Sigmoid colon (tissue), 6 donors: ENCODE measurements at regions not wholly inside any gene's neighbourhood (a gene's known extent, or its start where the extent isn't known, plus 50 kb on each side); places are given as distances from the start of the nearest gene placed in this dataset.

Source experiments
- DNase-seq: peaks from one replicate; pipeline ENCODE4 v3.0.0-alpha.2; 2019
- H3K27ac ChIP-seq, 4 donors: fragments of 200-600 bp; sonication (generic); one replicate each; pipeline ENCODE4 v1.5.1; 2016 to 2019; ENCODE audit warnings: mild to moderate bottlenecking in 1 of 4
- H3K27me3 ChIP-seq, 3 donors: fragments of 200-600 bp; sonication (generic); one replicate each; pipeline ENCODE4 v1.5.1; 2019; ENCODE audit warnings: mild to moderate bottlenecking in 1 of 3
- H3K36me3 ChIP-seq, 4 donors: fragments of 200-600 bp; sonication (generic); one replicate each; pipeline ENCODE4 v1.5.1; 2016 to 2019
- H3K4me1 ChIP-seq, 4 donors: fragments of 200-600 bp; sonication (generic); one replicate each; pipeline ENCODE4 v1.5.1; 2017 to 2019
- H3K4me3 ChIP-seq, 4 donors: fragments of 200-600 bp; sonication (generic); one replicate each; pipeline ENCODE4 v1.5.1; 2017 to 2019; ENCODE audit warnings: mild to moderate bottlenecking in 2 of 4, moderate library complexity in 1 of 4
- H3K9me3 ChIP-seq, 4 donors: fragments of 200-600 bp in 3 of 4; sonication (generic) in 3 of 4; one replicate each; pipeline versions ENCODE4 v1.5.1 to v1.6.1; 2013 to 2019
- EP300 ChIP-seq, 4 donors: sonication (generic); formaldehyde crosslinking; IDR thresholded peaks; one replicate each; pipeline ENCODE4 v1.6.1; 2017; ENCODE audit warnings: antibody characterized with exemption in 4 of 4
- POLR2A ChIP-seq, 2 donors: fragments of 450-650 bp; IDR thresholded peaks; one replicate each; pipeline ENCODE4 v1.6.1; 2016; ENCODE audit warnings: antibody characterized with exemption in 2 of 2, mild to moderate bottlenecking in 2 of 2, moderate library complexity in 2 of 2
- POLR2AphosphoS5 ChIP-seq, 4 donors: sonication (generic); formaldehyde crosslinking; IDR thresholded peaks; one replicate each; pipeline ENCODE4 v1.6.1; 2017; ENCODE audit warnings: antibody characterized with exemption in 4 of 4
- WGBS, 2 donors: extraction: QIAGEN DNeasy Blood & Tissue Kit; methylation state at CpG; one replicate each; pipeline ENCODE4 v1.1.7; 2013; 5-methylcytosine and 5-hydroxymethylcytosine counted together
- intact Hi-C: fragments of 100-400 bp; cut with DNase I; formaldehyde crosslinking; loops from one replicate; pipeline ENCODE4 v1.15.1; 2023
- TF ChIP-seq, protein P1 (sequence below), 4 experiments: fragments of 450-650 bp in 3 of 4; fragments of 200-600 bp in 1 of 4; IDR thresholded peaks; one replicate each; pipeline ENCODE4 v1.5.1; 2016 to 2019; ENCODE audit warnings: antibody characterized with exemption in 4 of 4, mild to moderate bottlenecking in 3 of 4, moderate library complexity in 2 of 4
- donor health status: healthy with polysubstance abuse.
- donor health status: healthy.

DNA sequence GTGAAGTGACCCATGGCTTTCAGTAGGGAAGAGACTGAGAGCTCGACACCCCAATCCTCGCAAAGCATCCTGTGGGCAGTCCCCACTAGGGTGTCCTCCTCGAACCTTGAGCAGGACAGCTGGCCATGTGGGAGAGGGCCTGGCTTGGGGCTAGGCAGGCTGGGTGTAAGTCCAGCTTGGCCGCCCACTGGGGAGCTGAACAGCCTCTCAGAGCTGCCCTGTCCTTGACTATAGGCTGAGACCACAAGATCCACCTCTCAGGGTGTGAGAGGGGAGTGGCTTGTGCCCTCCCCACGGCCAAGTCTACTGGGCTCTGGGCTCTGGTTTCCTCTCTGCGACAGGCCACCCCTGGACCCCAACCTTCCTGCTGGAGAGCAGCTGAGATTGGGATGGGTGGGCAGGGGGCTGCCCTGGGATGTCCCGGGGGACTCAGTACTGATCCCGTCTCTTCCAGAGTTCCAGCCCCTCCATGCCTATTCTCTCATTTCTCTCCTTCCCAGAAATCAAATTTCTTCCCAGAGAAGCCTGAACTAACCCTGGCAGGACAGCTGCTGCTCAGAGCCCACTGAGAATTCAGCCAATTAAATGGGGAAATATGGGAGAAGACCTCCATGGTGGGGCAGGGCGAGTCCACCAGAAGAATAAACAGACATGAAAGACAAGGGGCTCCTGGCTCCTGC lies 282.9 kb downstream of the PTPRU start:
- H3K4me1 ChIP-seq: no peaks in the 10 kb centered on the region
- peak; percentile 40 for DNase-seq
- H3K4me3 ChIP-seq: no peak overlapping the region
- 68 to 71% methylated on average over 9 of the region's 9 CpGs for WGBS, 2 donors
- TF ChIP-seq POLR2A (IDR thresholded peaks at IDR 0.05) (no peak), POLR2AphosphoS5 (IDR thresholded peaks at IDR 0.05) (no peak), EP300 (IDR thresholded peaks at IDR 0.05) (no peak)
- TF ChIP-seq, protein P1, sequence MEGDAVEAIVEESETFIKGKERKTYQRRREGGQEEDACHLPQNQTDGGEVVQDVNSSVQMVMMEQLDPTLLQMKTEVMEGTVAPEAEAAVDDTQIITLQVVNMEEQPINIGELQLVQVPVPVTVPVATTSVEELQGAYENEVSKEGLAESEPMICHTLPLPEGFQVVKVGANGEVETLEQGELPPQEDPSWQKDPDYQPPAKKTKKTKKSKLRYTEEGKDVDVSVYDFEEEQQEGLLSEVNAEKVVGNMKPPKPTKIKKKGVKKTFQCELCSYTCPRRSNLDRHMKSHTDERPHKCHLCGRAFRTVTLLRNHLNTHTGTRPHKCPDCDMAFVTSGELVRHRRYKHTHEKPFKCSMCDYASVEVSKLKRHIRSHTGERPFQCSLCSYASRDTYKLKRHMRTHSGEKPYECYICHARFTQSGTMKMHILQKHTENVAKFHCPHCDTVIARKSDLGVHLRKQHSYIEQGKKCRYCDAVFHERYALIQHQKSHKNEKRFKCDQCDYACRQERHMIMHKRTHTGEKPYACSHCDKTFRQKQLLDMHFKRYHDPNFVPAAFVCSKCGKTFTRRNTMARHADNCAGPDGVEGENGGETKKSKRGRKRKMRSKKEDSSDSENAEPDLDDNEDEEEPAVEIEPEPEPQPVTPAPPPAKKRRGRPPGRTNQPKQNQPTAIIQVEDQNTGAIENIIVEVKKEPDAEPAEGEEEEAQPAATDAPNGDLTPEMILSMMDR (IDR thresholded peaks at IDR 0.05): no peak
- H3K27ac ChIP-seq: no peak overlapping the region
- no peaks in the 10 kb centered on the region for H3K9me3 ChIP-seq
- peaks cover 0 to 47% (median 9%) of the 10 kb centered on the region in 3 donors for H3K27me3 ChIP-seq
- intact Hi-C loops: no loop called here
- H3K36me3 ChIP-seq: no peaks in the 10 kb centered on the region

DNA sequence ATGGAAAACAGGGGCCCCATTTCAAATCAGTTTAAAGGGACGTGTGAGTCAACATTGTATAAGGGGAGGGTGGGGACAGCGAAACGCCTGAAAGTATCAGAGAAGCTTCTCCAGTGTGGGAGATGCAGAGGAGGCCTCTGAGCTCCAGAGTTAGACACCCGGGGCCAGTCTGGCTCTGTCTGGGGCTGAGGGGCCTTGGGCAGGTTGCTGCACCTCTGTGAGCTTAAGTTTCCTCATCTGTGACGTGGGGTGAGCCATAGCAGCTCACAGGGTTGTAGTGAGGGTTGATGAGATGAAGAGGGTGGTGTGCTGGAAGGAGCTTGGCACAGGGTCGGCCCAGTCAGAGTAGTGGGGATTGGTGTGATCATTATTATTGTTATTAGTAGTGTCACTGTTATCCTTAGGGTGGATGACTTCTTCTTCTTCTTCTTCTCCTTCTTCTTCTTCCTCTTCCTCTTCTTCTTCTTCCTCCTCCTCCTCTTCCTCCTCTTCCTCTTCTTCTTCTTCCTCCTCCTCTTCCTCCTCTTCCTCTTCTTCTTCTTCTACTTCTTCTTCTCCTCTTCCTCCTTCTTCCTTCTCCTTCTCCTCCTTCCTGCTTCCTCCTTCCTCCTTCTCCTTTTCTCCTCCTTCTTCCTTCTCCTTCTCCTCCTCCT lies 282.0 kb downstream of the PTPRU start:
- no peak overlapping the region for H3K27ac ChIP-seq
- WGBS, 2 donors: 61 to 80% methylated on average over 6 of the region's 6 CpGs
- no peaks in the 10 kb centered on the region for H3K4me1 ChIP-seq
- intact Hi-C loops: no loop called here
- H3K27me3 ChIP-seq: peaks cover 0 to 40% (median 9%) of the 10 kb centered on the region in 3 donors
- DNase-seq: peak; percentile 21
- TF ChIP-seq POLR2AphosphoS5 (IDR thresholded peaks at IDR 0.05): no peak
- no peak for TF ChIP-seq EP300 (IDR thresholded peaks at IDR 0.05)
- TF ChIP-seq, protein P1 (IDR thresholded peaks at IDR 0.05): no peak
- no peak for TF ChIP-seq POLR2A (IDR thresholded peaks at IDR 0.05)
- no peaks in the 10 kb centered on the region for H3K36me3 ChIP-seq
- H3K4me3 ChIP-seq: no peak overlapping the region
- H3K9me3 ChIP-seq: no peaks in the 10 kb centered on the region

DNA sequence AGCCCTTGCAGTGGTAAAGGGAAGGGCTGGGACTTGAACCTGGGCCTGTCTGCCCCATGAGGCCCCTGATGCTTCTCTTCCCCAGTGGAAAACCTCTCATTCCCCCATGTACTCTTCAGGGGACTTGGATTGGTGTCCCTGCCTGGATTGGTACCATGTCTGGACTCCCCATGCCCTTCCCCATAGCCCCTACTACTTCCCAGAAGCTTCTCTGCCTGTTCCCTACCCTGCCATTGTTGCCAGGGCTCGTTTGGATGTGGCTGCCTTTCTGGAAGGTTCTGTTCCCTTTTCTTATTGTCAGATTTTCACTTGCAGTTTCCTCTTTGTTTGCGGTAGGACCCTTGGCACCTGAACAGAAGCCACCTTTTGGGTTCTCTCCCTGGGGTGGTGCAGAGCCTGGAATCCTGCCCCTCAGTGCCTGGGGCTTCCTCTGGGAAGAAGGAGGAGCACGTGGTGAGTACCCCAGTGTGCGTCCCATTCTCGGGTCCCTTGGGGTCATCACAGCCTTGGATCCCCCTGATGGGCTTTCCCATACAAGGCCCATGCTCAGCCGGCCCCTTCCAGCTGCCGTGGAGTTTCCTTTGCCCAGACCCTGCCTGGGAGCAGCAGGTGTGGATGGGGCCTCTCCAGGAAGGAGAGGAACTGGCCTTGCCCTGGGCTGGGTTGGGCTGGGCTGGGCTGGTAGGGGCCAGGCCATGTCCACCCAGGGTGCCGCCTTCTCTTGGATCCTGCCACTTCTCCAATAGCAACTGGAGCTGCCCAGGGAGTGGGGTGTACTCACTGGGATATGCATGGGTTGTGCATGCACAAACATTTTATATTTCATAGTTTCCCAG lies 281.1 kb downstream of the PTPRU start:
- Histone ChIP-seq H3K36me3 (no peaks in the 10 kb centered on the region), H3K27me3 (peaks cover 0 to 35% (median 9%) of the 10 kb centered on the region in 3 donors), H3K4me1 (no peaks in the 10 kb centered on the region), H3K4me3 (no peak overlapping the region), H3K27ac (no peak overlapping the region), H3K9me3 (no peaks in the 10 kb centered on the region)
- intact Hi-C loops: no loop called here
- WGBS, 2 donors: 64 to 75% methylated on average over 8 of the region's 8 CpGs
- DNase-seq: peak; percentile 46
- TF ChIP-seq POLR2AphosphoS5 (IDR thresholded peaks at IDR 0.05): no peak
- TF ChIP-seq, protein P1 (IDR thresholded peaks at IDR 0.05): no peak
- TF ChIP-seq POLR2A (IDR thresholded peaks at IDR 0.05): no peak
- TF ChIP-seq EP300 (IDR thresholded peaks at IDR 0.05): no peak

DNA sequence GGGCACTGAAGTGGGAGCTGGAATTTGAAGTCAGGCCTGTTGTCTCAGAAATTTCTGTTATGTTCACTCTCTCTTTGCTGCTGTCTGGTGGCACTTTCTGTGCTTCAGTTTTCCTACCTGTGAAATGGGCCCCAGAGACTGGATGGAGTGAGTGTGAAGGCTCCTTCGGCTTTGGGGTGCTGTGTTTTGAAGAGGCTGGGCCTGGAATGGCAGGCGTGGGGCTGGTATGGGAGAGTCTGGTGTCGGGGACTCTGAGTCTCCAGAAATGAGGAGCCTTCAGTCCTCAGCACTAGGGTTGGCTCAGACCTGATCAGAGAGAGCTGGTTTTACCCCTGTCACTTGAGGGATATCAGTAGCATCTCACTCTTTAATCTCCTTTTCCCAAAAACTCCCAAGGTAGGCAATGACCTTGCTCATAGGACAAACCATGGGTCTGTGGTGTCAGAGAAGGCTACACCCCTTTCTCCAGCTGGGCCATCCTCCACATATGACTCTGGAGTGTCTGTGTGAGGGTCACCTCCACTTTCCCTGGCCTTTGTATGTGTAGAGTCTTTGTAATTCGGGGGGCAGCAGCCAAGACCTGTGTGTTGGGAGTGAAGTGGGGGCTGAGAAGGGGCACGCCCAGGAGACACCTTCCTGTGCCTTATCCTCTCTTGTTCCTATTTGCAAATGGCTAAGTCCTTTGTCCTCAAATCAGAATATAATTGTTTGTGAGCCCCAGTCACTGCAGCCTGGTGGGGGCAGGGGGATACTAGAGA lies 279.9 kb downstream of the PTPRU start:
- intact Hi-C loops: no loop called here
- DNase-seq: peak; percentile 26
- WGBS, 2 donors: 78 to 86% methylated on average over 5 of the region's 5 CpGs
- Histone ChIP-seq H3K4me3 (no peak overlapping the region), H3K36me3 (no peaks in the 10 kb centered on the region), H3K9me3 (peaks cover 0 to 2% (median 0%) of the 10 kb centered on the region in 4 donors), H3K4me1 (no peaks in the 10 kb centered on the region), H3K27ac (no peak overlapping the region), H3K27me3 (peaks cover 0 to 25% (median 8%) of the 10 kb centered on the region in 3 donors)
- TF ChIP-seq POLR2A (IDR thresholded peaks at IDR 0.05): no peak
